ENCODE measurements at regions not wholly inside any gene's neighbourhood (a gene's known extent, or its start where the extent isn't known, plus 50 kb on each side); places are given as distances from the start of the nearest gene placed in this dataset.

DNA sequence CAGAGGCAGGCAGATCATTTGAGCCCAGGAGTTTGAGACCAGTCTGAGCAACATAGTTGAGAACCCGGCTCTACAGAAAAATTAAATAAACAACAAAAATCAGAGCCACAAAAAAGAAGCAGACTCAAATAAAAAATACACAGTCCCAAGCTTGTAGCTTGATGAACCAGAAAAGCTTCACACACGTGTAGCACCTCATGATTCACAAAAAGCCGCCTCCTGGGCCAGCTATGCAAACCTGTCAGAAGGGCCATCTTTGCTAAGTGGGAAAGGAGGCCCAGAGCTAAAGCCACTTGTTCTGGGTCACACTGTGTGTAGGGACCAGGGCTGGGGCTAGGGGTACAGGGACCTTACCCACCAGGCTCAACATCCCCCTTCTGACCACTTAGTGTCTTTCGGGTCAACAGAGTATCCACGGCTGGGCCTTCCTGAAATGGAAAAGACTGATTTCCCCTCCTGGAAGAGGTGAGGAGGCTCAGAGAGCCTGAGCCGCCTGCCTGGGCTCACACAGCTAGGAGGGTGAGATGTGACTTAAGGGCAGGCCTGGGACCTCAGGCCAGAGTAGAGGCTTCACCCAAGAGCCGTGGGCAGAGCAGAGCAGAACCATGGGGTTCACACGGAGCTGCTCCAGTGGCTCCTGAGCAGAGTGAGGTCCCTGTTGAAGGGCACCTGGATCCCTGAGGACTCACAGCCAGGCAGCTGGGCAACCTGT is 269.6 kb downstream of the PARN start:
- no peak for DNase-seq

- DNase-seq = no peak
These were observed 271.3 kb downstream of the PARN start for GRCh38 chr16:14358697-14359305.

DNA sequence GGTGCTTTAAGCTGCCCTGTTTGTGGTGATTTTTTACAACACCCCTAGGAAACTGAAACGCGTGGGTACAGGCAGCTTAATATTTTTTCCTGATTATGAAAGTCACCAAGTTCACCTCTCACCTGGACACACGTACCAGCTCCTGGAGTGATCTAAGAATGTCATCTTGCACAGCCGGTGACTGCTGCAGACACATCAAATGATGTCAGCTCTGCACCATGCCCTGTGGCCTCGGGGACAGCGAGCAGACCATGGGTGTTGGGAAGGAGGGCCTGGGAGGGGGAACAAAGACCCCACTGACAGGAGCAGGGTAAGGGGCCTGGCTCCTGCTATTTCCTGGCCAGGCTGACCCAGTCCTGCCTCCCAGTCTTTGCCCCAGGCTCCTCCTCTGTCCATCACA is 272.7 kb downstream of the PARN start:
- DNase-seq = no peak

DNA sequence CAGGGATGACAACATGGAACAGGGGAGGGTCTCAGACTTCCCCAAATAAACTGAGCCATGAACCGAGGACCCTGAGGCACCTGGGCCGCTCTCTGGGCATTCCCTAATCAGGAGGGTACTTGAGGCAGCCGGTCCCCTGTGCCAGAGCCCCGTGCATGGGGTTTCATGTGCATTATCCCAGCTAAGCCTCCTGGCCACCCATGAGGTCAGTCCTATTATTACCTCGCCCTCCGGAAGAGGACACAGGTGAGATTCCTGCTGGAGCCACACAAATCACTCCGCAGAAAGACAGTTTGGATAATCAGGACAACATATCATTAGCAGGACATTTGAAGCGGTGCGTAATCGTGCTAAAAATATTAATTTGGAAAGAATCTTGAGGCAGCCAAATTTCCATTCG is 274.0 kb downstream of the PARN start:
- no peak for DNase-seq

DNA sequence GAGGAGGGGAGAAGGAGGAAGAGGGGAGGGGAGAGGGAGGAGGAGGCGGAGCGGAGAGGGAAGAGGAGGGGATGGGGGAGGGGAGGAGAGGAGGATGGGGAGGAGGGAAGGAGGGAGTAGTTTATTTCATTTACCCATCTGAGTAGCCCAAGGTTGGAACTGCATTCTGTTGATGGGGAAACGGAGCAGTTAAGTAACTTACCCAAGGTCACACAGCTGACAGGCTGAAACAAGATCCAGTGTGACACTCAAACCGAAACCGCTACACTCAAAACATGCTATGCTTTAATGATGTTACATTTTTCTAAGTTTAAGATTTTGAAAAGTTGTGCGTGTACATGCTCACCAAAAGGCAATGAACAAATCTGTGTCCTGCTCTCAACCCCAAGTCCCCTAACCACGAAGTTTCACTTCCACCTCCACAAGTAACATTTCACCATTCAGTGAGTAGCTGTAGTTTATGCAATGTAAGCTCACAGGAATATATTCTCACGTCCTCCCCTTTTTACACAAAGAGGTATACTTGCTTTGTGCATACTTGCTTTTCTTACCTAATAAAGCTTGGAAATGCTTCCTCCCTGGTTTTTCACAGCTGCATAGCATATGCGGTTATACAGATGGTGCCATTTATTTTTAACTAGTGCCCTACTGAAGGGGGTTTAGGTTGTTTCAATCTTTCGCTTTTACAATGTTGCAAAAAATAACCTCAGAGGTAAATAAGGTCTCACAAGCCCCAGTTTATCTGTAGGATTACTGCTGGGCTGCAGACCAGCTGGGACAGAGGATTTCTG is 275.3 kb downstream of the PARN start:
- DNase-seq = peak; percentile 27

DNA sequence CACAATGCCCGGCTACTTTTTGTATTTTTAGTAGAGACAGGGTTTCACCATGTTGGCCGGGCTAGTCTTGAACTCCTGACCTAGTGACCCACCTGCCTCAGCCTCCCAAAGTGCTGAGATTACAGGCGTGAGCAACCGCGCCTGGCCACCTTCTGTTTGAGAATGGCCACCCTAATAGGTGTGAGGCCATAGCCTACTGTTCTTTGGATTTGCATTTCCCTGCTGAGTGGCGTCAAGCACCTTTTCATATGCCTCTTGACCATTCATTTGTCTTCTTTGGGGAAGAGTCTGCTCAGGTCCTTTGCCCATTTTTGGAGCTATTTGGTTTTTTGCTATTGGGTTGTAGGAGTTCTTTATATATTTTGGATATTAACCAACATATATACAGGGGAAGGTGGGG is 276.7 kb downstream of the PARN start:
- no peak for DNase-seq

GRCh38 chr16:14351647-14352046 is 278.4 kb downstream of the PARN start:
- DNase-seq = no peak

DNA sequence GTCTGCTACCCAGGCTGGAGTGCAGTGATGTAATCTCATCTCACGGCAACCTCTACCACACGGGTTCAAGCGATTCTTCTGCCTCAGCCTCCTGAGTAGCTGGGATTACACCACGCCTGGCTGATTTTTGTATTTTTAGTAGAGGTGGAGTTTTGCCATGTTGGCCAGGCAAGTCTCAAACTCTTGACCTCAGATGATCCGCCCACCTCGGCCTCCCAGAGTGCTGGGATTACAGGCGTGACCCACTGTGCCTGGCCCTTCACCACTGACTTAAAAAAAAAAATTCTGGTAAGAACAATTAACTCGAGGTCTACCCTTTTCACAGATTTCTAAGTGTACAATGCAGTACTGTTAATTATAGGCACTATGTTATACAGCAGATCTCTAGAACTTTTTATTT is 279.4 kb downstream of the PARN start:
- no peak for DNase-seq

DNA sequence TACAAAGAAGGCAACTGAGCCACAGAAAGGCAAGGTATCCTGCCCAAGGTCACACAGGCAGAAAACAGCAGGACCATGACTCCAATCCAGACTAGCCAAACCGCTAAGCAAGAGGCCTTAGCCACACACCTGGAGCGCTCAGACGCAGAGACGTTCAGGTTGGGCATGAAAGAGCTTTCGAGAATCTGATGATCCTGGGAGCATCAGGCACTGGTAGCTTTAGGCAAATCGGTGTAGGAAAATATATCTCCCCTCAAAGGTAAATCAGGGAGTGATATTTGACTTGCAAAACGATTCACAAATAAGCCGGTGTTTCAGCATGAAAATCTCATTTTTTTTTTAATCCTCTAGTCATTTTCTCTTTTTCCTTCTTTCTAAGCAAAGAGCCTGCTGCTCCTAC is 279.0 kb downstream of the MRTFB start:
- DNase-seq = no peak

GRCh38 chr16:14347706-14348105 is 276.6 kb downstream of the MRTFB start:
- DNase-seq = no peak

DNA sequence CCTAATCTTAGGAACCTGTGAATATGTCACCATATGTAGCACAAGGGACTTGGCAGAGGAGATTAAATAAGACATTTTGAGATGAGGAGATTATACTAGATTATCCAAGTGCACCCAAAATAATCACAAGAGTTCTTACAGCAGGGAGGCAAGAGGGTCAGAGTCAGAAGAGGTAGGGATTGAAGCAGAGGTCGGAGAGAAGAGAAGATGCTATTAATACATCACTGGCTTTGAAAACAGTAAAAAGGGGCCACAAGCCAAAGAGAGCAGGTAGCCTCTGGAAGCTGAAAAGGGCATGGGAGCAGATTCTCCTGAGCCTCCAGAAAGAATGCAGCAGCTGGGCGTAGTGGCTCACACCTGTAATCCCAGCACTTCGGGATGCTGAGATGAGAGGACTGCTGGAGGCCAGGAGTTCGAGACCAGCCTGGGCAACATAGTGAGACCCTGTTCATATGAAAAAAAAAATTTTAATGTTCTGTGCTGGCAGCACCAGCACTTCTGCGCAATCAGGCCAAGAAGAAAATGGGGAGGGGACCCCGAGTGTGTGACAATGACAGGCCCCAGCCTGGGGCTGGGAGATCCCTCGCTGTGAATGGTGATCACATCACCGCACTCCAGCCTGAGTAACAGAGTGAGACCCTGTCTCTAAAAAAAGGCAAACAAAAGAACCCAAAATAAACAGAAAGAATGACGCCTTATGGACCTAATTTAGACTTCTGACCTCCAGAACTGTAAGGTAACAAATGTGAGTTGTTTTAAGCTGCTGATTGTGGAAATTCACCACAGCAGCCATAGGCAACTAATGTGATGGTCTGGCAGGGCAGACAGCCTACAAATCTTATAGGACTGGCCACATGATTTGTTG is 275.4 kb downstream of the MRTFB start:
- no peak for DNase-seq

- no peak for DNase-seq
These were observed 274.5 kb downstream of the MRTFB start for GRCh38 chr16:14345512-14346115.

GRCh38 chr16:14344945-14345344 is 273.8 kb downstream of the MRTFB start:
- DNase-seq = no peak

DNA sequence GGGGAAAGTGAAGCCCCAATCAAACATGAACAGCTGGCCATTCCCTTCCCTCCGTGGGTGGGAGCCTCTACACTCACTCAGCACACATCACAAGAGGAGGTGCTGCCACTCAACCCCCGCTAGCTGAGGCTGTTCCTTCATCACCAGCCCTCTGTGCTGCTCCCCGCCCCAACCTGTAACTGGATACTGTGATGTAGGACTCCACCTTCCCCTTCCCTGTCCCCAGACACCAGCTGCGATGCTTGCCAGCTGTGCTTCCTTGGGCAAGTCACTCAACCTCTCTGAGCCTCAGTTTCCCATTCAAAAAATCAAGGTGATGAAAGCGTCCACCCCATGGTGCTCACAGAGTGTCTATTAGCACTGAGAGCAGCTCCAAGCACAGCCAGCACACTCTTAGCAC is 273.2 kb downstream of the MRTFB start:
- DNase-seq = no peak

DNA sequence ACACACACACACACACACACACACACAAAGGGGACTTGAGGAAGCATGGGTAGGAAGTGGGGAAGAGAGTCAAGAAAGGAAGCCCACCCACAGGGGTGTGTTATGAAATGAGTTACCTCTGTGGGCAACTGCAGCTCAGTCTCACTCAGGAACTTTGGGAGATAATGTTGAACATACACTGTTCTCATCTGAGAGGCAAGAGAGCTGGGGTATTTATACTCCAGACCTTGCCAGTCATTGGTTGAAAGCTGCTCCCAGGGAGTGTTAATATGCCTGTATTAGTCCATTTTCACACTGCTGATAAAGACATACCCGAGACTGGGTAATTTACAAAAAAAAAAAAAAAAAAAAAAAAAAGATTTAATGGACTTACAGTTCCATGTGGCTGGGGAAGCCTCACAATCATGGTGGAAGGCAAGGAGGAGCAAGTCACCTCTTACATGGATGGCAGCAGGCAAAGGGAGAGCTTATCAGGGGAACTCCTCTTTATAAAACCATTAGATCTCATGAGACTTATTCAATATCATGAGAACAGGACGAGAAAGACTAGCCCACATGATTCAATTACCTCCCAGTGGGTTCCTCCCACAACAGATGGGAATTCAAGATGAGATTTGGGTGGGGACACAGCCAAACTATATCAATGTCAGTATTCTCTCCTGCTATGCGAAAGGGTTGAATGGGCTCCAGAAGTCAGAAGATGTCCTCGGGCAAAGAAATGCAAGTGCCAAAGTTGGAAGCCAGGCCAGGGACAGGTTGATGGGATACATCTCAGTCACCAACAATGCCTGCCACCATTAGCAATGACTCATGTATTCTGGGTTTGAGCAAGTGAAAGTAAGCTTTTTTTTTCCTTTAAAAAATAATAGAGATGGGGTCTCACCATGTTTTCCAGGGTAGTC is 270.5 kb downstream of the MRTFB start:
- DNase-seq = no peak

GRCh38 chr16:14339694-14340093 is 268.6 kb downstream of the MRTFB start:
- no peak for DNase-seq

DNA sequence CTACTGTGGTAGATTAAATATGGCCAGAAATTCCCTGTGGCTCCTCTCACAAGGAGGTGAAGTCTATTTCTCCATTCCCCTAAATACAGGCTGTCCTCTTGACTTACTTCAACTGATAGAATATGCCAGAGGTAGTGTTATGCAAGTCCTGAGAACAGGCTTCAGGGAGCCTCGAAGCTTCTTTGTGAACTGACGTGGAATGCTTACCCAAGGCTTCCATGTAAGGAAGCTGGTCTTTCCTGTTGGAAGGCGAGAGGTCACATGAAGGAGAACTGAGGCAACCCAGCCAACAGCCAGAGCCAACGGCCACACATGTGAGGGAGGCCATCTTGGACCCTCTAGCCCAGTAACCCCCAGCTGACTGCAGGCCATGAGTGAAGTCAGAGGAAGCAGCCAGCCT is 267.9 kb downstream of the MRTFB start:
- no peak for DNase-seq

GRCh38 chr16:14338236-14338635 is 267.1 kb downstream of the MRTFB start:
- no peak for DNase-seq

GRCh38 chr16:14337303-14338191 is 266.4 kb downstream of the MRTFB start:
- no peak for DNase-seq

- DNase-seq = peak; percentile 19
These were observed 264.2 kb downstream of the MRTFB start for GRCh38 chr16:14335297-14335696.

Measured in NCI-H82 (cell line).